ENCODE measurements at regions not wholly inside any gene's neighbourhood (a gene's known extent, or its start where the extent isn't known, plus 50 kb on each side); places are given as distances from the start of the nearest gene placed in this dataset.

GRCh38 chr5:158644301-158644700, 455.4 kb downstream of the EBF1 start:
- Histone ChIP-seq H3K27ac (no peak overlapping the region), H3K27me3 (replicated peaks; ENCODE audit: insufficient read depth) (no peaks in the 10 kb centered on the region), H3K36me3 (no peaks in the 10 kb centered on the region), H3K9me3 (no peaks in the 10 kb centered on the region), H3K4me3 (no peak overlapping the region), H3K4me1 (ENCODE audit: control insufficient read depth in 1 of 2, low read depth in 2 of 2) (no peaks in the 10 kb centered on the region)
- no peak for TF ChIP-seq CTCF (IDR thresholded peaks at IDR 0.05)
- DNase-seq (ENCODE audit: low spot score) (no peak), ATAC-seq (ENCODE audit: insufficient number of reproducible peaks, low FRiP score, low read depth) (no peak)

- H3K27me3 ChIP-seq (replicated peaks; ENCODE audit: insufficient read depth), result no peaks in the 10 kb centered on the region
- no peak overlapping the region for H3K4me3 ChIP-seq
These were observed 455.9 kb downstream of the EBF1 start for GRCh38 chr5:158643840-158644239.

GRCh38 chr5:158642879-158643278, 456.8 kb downstream of the EBF1 start:
- Histone ChIP-seq H3K27ac (no peak overlapping the region), H3K4me1 (ENCODE audit: control insufficient read depth in 1 of 2, low read depth in 2 of 2) (no peaks in the 10 kb centered on the region), H3K4me3 (no peak overlapping the region), H3K27me3 (replicated peaks; ENCODE audit: insufficient read depth) (no peaks in the 10 kb centered on the region), H3K36me3 (no peaks in the 10 kb centered on the region), H3K9me3 (no peaks in the 10 kb centered on the region)
- TF ChIP-seq CTCF (IDR thresholded peaks at IDR 0.05), result no peak
- no peak for DNase-seq (ENCODE audit: low spot score)
- ATAC-seq (ENCODE audit: insufficient number of reproducible peaks, low FRiP score, low read depth), result no peak

More at GRCh38 chr5:158643840-158644239, 455.9 kb downstream of the EBF1 start:
- Histone ChIP-seq H3K36me3 (no peaks in the 10 kb centered on the region), H3K27ac (no peak overlapping the region), H3K4me1 (ENCODE audit: control insufficient read depth in 1 of 2, low read depth in 2 of 2) (no peaks in the 10 kb centered on the region), H3K9me3 (no peaks in the 10 kb centered on the region)
- DNase-seq (ENCODE audit: low spot score), result no peak
- no peak for TF ChIP-seq CTCF (IDR thresholded peaks at IDR 0.05)
- ATAC-seq (ENCODE audit: insufficient number of reproducible peaks, low FRiP score, low read depth), result no peak

GRCh38 chr5:158641016-158641415, 458.7 kb downstream of the EBF1 start:
- H3K27ac ChIP-seq, result no peak overlapping the region
- no peaks in the 10 kb centered on the region for H3K36me3 ChIP-seq
- no peak for TF ChIP-seq CTCF (IDR thresholded peaks at IDR 0.05)
- H3K27me3 ChIP-seq (replicated peaks; ENCODE audit: insufficient read depth), result no peaks in the 10 kb centered on the region
- DNase-seq (ENCODE audit: low spot score), result no peak
- H3K9me3 ChIP-seq, result no peaks in the 10 kb centered on the region
- ATAC-seq (ENCODE audit: insufficient number of reproducible peaks, low FRiP score, low read depth), result no peak
- no peak overlapping the region for H3K4me3 ChIP-seq
- no peaks in the 10 kb centered on the region for H3K4me1 ChIP-seq (ENCODE audit: control insufficient read depth in 1 of 2, low read depth in 2 of 2)

- ATAC-seq (ENCODE audit: insufficient number of reproducible peaks, low FRiP score, low read depth) (no peak), DNase-seq (ENCODE audit: low spot score) (no peak)
- no peak overlapping the region for H3K27ac ChIP-seq
- H3K4me3 ChIP-seq, result no peak overlapping the region
- TF ChIP-seq CTCF (IDR thresholded peaks at IDR 0.05), result no peak
- no peaks in the 10 kb centered on the region for H3K9me3 ChIP-seq
- no peaks in the 10 kb centered on the region for H3K4me1 ChIP-seq (ENCODE audit: control insufficient read depth in 1 of 2, low read depth in 2 of 2)
- H3K27me3 ChIP-seq (replicated peaks; ENCODE audit: insufficient read depth), result no peaks in the 10 kb centered on the region
- no peaks in the 10 kb centered on the region for H3K36me3 ChIP-seq
These were observed 459.1 kb downstream of the EBF1 start for GRCh38 chr5:158640593-158640980.
